ENCODE measurements at regions not wholly inside any gene's neighbourhood (a gene's known extent, or its start where the extent isn't known, plus 50 kb on each side); places are given as distances from the start of the nearest gene placed in this dataset.

DNA sequence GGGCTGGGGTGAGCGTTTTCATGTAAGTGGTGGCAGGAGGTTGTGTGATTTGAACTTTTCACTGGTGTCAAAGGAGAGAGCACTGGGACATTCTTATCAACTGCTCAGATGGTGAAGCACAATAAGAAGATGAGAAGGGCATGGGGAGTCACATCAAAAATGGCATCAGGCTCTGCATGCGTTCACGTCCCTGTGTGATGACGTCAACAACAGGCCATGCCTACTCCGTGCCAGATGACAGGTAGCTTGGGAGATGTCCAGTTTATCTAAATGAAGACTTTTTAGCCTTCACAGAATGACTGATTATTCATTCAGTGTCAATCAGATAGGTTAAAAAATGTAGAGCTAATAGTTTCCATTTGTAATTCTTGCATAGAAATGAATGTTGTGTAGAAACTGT lies 264.3 kb upstream of the POM121L12 start:
- Histone ChIP-seq H3K27me3 (no peaks in the 10 kb centered on the region), H3K27ac (no peak overlapping the region), H3K9me3 (no peaks in the 10 kb centered on the region), H3K4me3 (no peak overlapping the region), H3K4me1 (no peaks in the 10 kb centered on the region), H3K36me3 (no peaks in the 10 kb centered on the region)
- intact Hi-C loops (cut with DNase I; ENCODE audit: low total_unique reads) = no loop called here
- TF ChIP-seq, protein P1, sequence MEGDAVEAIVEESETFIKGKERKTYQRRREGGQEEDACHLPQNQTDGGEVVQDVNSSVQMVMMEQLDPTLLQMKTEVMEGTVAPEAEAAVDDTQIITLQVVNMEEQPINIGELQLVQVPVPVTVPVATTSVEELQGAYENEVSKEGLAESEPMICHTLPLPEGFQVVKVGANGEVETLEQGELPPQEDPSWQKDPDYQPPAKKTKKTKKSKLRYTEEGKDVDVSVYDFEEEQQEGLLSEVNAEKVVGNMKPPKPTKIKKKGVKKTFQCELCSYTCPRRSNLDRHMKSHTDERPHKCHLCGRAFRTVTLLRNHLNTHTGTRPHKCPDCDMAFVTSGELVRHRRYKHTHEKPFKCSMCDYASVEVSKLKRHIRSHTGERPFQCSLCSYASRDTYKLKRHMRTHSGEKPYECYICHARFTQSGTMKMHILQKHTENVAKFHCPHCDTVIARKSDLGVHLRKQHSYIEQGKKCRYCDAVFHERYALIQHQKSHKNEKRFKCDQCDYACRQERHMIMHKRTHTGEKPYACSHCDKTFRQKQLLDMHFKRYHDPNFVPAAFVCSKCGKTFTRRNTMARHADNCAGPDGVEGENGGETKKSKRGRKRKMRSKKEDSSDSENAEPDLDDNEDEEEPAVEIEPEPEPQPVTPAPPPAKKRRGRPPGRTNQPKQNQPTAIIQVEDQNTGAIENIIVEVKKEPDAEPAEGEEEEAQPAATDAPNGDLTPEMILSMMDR (IDR thresholded peaks at IDR 0.05) = no peak
- no peak for DNase-seq

DNA sequence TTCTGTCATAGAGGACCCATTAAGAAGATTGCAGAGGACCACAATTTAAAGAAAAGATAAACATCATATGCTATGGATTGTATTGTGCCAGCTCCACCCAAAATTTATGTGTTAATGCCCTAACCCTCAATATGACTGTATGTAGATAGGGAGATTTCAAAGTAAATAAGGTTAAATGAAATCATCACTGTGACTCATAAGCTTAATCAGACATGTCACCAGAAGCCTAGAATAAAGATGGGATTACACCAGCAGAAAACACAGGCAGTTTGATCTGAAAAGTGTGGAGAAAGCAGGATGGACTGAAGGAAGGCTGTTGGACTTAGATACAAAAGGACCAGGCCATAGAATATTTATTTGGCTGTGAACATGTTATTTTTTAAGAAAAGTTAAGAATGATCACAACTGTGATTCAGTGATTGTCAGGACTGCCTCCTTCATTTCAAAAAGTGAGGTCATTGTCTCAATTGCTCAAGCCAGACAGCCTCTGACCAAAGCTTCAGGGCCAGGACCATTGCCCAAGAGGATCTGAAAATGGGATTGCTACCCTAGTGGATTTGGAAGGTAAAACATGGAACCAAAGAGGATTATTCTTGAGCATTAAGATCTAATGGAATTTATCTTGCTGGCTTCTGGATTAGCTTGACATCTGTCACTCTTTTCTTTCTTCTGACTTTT lies 270.8 kb upstream of the POM121L12 start:
- H3K27ac ChIP-seq = no peak overlapping the region
- TF ChIP-seq, protein P1 (IDR thresholded peaks at IDR 0.05) = no peak
- intact Hi-C loops (cut with DNase I; ENCODE audit: low total_unique reads) = no loop called here
- no peak overlapping the region for H3K4me3 ChIP-seq
- no peaks in the 10 kb centered on the region for H3K9me3 ChIP-seq
- H3K36me3 ChIP-seq = no peaks in the 10 kb centered on the region
- H3K27me3 ChIP-seq = no peaks in the 10 kb centered on the region
- DNase-seq = no peak
- no peaks in the 10 kb centered on the region for H3K4me1 ChIP-seq

DNA sequence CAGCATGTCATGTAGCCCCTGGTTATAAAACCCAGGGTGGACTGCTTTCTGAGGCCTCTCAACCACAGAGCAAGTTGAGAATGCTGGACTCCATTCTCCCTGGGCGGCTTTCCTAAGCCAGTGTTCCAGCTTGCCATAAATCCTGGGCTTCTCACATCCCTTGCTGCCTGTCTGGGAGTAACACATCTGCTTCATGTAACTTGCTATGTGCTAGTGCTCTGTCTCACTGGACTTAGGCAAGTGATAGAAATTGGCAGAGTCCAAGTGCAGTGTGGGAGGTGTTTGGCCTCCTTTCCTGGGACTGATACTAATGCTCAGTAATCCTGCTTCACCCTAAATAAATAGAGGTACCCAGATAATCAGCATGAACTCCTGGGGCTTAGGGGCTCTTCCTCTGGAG lies 277.1 kb upstream of the POM121L12 start:
- no peak overlapping the region for H3K4me3 ChIP-seq
- DNase-seq = no peak

DNA sequence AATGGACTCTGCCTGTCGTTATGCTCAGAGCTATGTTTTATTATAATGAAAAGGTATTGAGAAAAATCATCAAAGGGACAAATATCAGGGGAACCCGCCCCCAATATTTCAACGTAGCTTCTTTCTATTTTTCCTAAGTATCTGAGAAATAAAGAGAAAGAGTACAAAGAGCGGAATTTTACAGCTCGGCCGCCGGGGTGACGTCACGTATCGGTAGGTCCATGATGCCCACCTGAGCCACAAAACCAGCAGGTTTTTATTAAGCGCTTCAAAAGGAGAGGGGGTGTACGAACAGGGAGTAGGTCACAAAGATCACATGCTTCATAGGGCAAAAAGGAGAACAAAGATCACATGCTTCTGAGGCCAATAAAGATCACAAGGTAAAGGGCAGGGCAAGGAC lies 281.6 kb upstream of the POM121L12 start:
- intact Hi-C loops (cut with DNase I; ENCODE audit: low total_unique reads) = no loop called here
- DNase-seq = no peak
- no peaks in the 10 kb centered on the region for H3K36me3 ChIP-seq
- no peaks in the 10 kb centered on the region for H3K9me3 ChIP-seq
- H3K27ac ChIP-seq = no peak overlapping the region
- H3K4me3 ChIP-seq = no peak overlapping the region
- no peaks in the 10 kb centered on the region for H3K4me1 ChIP-seq
- no peaks in the 10 kb centered on the region for H3K27me3 ChIP-seq
- TF ChIP-seq, protein P1 (IDR thresholded peaks at IDR 0.05) = no peak

More for the DNA sequence above, 277.1 kb upstream of the POM121L12 start:
- no peaks in the 10 kb centered on the region for H3K9me3 ChIP-seq
- H3K4me1 ChIP-seq = no peaks in the 10 kb centered on the region
- no peaks in the 10 kb centered on the region for H3K27me3 ChIP-seq
- H3K27ac ChIP-seq = no peak overlapping the region
- intact Hi-C loops (cut with DNase I; ENCODE audit: low total_unique reads) = no loop called here
- TF ChIP-seq, protein P1 (IDR thresholded peaks at IDR 0.05) = no peak
- no peaks in the 10 kb centered on the region for H3K36me3 ChIP-seq

DNA sequence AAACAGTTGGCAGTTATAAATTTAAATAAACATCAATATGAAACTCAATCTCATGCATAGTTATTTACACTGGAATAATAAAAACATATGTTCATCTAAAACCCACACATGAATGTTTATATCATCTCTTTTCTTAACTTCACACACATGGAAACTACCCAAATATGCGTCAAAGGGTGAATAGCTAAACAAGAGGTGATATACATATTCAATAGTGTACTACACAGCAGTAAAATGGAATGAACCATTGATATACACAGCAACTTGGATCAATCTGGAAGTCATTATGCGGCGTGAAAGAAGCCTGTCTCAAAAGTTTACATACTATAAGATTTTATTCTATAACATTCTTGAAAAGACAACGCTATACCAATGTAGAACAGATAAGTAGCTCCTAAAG lies 282.5 kb upstream of the POM121L12 start:
- H3K4me3 ChIP-seq = no peak overlapping the region
- intact Hi-C loops (cut with DNase I; ENCODE audit: low total_unique reads) = no loop called here
- no peak for DNase-seq
- TF ChIP-seq, protein P1 (IDR thresholded peaks at IDR 0.05) = no peak
- no peaks in the 10 kb centered on the region for H3K4me1 ChIP-seq
- H3K36me3 ChIP-seq = no peaks in the 10 kb centered on the region
- no peak overlapping the region for H3K27ac ChIP-seq
- H3K9me3 ChIP-seq = no peaks in the 10 kb centered on the region
- no peaks in the 10 kb centered on the region for H3K27me3 ChIP-seq

DNA sequence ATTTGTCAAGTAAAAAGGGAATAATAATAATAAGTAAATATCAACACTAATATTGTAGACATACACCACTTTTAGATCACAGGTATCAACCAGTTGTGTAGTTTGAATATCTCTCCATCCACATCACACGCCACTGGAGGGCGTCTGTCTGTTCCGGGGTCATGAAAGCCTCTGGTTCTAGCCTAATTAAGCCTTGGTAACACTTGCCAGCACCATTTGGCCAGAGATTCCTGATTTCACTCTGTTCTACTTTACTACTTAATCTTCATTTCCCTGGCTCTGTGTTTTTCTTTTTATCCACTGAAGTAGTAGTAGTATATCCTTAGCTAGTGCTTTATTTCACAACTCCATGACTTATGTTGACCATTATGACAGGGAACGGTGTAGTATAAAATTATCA lies 285.6 kb upstream of the POM121L12 start:
- Histone ChIP-seq H3K9me3 (no peaks in the 10 kb centered on the region), H3K4me1 (no peaks in the 10 kb centered on the region), H3K27ac (no peak overlapping the region), H3K36me3 (no peaks in the 10 kb centered on the region), H3K27me3 (no peaks in the 10 kb centered on the region), H3K4me3 (no peak overlapping the region)
- DNase-seq = no peak
- TF ChIP-seq, protein P1 (IDR thresholded peaks at IDR 0.05) = no peak
- intact Hi-C loops (cut with DNase I; ENCODE audit: low total_unique reads) = no loop called here

Measured in tibial artery (tissue), 4 donors.